Aorta (tissue), 5 donors: ENCODE measurements at regions not wholly inside any gene's neighbourhood (a gene's known extent, or its start where the extent isn't known, plus 50 kb on each side); places are given as distances from the start of the nearest gene placed in this dataset.
"Not testable (repeated sequence)": the region's sequence is repeated elsewhere in the genome, so short reads cannot be mapped to it uniquely, and the experiment has no call there.

ENCODE experiments used
- ATAC-seq: fragments of 200-7000 bp; cut with Tn5 transposase; one replicate; pipeline ENCODE4 v1.9.1; 2022; ENCODE audit warnings: moderate library complexity; ENCODE audit not compliant: low FRiP score
- DNase-seq, 2 donors: peaks; one replicate each; pipeline ENCODE4 v3.0.0-alpha.2; 2020
- H3K27ac ChIP-seq, 2 donors: one replicate each; pipeline ENCODE4 v1.5.1; 2013; ENCODE audit warnings: low read length in 2 of 2, mild to moderate bottlenecking in 2 of 2, moderate library complexity in 2 of 2, control low read depth in 1 of 2, inconsistent platforms in 1 of 2, low read depth in 1 of 2
- H3K27me3 ChIP-seq, 2 donors: one replicate each; pipeline ENCODE4 v1.6.1; 2013; ENCODE audit warnings: control low read depth in 1 of 2, low read length in 1 of 2, mild to moderate bottlenecking in 1 of 2, moderate library complexity in 1 of 2; ENCODE audit not compliant: insufficient read depth in 2 of 2, control insufficient read depth in 1 of 2
- H3K36me3 ChIP-seq, 2 donors: one replicate each; pipeline ENCODE4 v1.6.1; 2013; ENCODE audit warnings: control low read depth in 1 of 2, low read length in 1 of 2, mild to moderate bottlenecking in 1 of 2; ENCODE audit not compliant: insufficient read depth in 2 of 2, control insufficient read depth in 1 of 2
- H3K4me1 ChIP-seq, 2 donors: one replicate each; pipeline ENCODE4 v1.6.1; 2013; ENCODE audit warnings: low read length in 2 of 2, control low read depth in 1 of 2, mild to moderate bottlenecking in 1 of 2, moderate library complexity in 1 of 2; ENCODE audit not compliant: insufficient read depth in 2 of 2, control insufficient read depth in 1 of 2
- H3K4me3 ChIP-seq, 2 donors: one replicate each; pipeline ENCODE4 v1.5.1; 2013; ENCODE audit warnings: low read length in 2 of 2, control low read depth in 1 of 2, mild to moderate bottlenecking in 1 of 2
- H3K9me3 ChIP-seq: one replicate; pipeline ENCODE4 v1.6.1; 2013; ENCODE audit warnings: mild to moderate bottlenecking, low read length; ENCODE audit not compliant: control insufficient read depth
- WGBS, 2 donors: extraction: QIAGEN DNeasy Blood & Tissue Kit; methylation state at CpG; one replicate each; pipeline ENCODE4 v1.1.7; 2013; 5-methylcytosine and 5-hydroxymethylcytosine counted together
- intact Hi-C, 2 donors: fragments of 100-400 bp; cut with DNase I; formaldehyde crosslinking; loops; one replicate each; pipeline versions ENCODE4 v1.14.2 to v1.15.0; 2022
- donor health status: healthy with polysubstance abuse.
- donor health status: Bipolar disorder and iron deficiency.
- donor health status: DM: no; HTN: no; CAD: no.
- donor health status: DM: no; HTN: no; CAD: no.
- donor health status: DM: yes; HTN: yes; CAD: no.

GRCh38 chr6:85726206-85726605 is 83.5 kb upstream of the SYNCRIP start:
- Histone ChIP-seq H3K36me3 (no peaks in the 10 kb centered on the region), H3K27me3 (no peaks in the 10 kb centered on the region), H3K27ac (no peak overlapping the region), H3K9me3 (no peaks in the 10 kb centered on the region), H3K4me1 (no peaks in the 10 kb centered on the region), H3K4me3 (no peak overlapping the region)
- intact Hi-C loops, result no loop called here
- DNase-seq (no peak), ATAC-seq (no peak)

- Histone ChIP-seq H3K4me3 (no peak overlapping the region), H3K9me3 (no peaks in the 10 kb centered on the region), H3K36me3 (no peaks in the 10 kb centered on the region), H3K4me1 (no peaks in the 10 kb centered on the region), H3K27ac (no peak overlapping the region), H3K27me3 (no peaks in the 10 kb centered on the region)
- intact Hi-C loops, result no loop called here
- no peak for DNase-seq
- no peak for ATAC-seq
These were observed 73.1 kb upstream of the SYNCRIP start for GRCh38 chr6:85715797-85716196.

GRCh38 chr6:85714893-85715530 is 72.3 kb upstream of the SYNCRIP start:
- Histone ChIP-seq H3K27ac (no peak overlapping the region), H3K9me3 (no peaks in the 10 kb centered on the region), H3K4me3 (no peak overlapping the region), H3K36me3 (no peaks in the 10 kb centered on the region), H3K27me3 (no peaks in the 10 kb centered on the region), H3K4me1 (no peaks in the 10 kb centered on the region)
- intact Hi-C loops, result no loop called here
- ATAC-seq, result no peak
- DNase-seq, result no peak
- 80 to 81% methylated on average over 9 of the region's 9 CpGs for WGBS, 2 donors

- Histone ChIP-seq H3K27ac (no peak overlapping the region), H3K4me1 (no peaks in the 10 kb centered on the region), H3K36me3 (no peaks in the 10 kb centered on the region), H3K9me3 (no peaks in the 10 kb centered on the region), H3K4me3 (no peak overlapping the region), H3K27me3 (no peaks in the 10 kb centered on the region)
- ATAC-seq (no peak), DNase-seq (no peak)
- intact Hi-C loops, result no loop called here
- 85 to 90% methylated on average over 2 of the region's 2 CpGs for WGBS, 2 donors
These were observed 69.7 kb upstream of the SYNCRIP start for GRCh38 chr6:85712346-85712745.

GRCh38 chr6:85707515-85708145 is 64.9 kb upstream of the SYNCRIP start:
- H3K27ac ChIP-seq, DNase-seq, ATAC-seq, H3K36me3 ChIP-seq, H3K9me3 ChIP-seq, H3K4me3 ChIP-seq, intact Hi-C loops, H3K4me1 ChIP-seq, H3K27me3 ChIP-seq: not testable (repeated sequence)
- 91% methylated on average over 1 of the region's 1 CpG for WGBS, 2 donors

- H3K36me3 ChIP-seq, result no peaks in the 10 kb centered on the region
- intact Hi-C loops, result no loop called here
- 78 to 79% methylated on average over 3 of the region's 3 CpGs for WGBS, 2 donors
- no peak for DNase-seq
- no peaks in the 10 kb centered on the region for H3K4me1 ChIP-seq
- no peak for ATAC-seq
- H3K4me3 ChIP-seq, result no peak overlapping the region
- no peaks in the 10 kb centered on the region for H3K27me3 ChIP-seq
- H3K27ac ChIP-seq, result no peak overlapping the region
- H3K9me3 ChIP-seq, result no peaks in the 10 kb centered on the region
These were observed 63.6 kb upstream of the SYNCRIP start for GRCh38 chr6:85706272-85706671.

GRCh38 chr6:85705220-85705619 is 62.5 kb upstream of the SYNCRIP start:
- WGBS, 2 donors, result 61 to 62% methylated on average over 8 of the region's 8 CpGs
- H3K27ac ChIP-seq, result no peak overlapping the region
- H3K9me3 ChIP-seq, result no peaks in the 10 kb centered on the region
- ATAC-seq, result no peak
- DNase-seq, result no peak
- intact Hi-C loops, result no loop called here
- H3K36me3 ChIP-seq, result no peaks in the 10 kb centered on the region
- H3K27me3 ChIP-seq, result no peaks in the 10 kb centered on the region
- H3K4me1 ChIP-seq, result no peaks in the 10 kb centered on the region
- no peak overlapping the region for H3K4me3 ChIP-seq

- Histone ChIP-seq H3K27me3 (no peaks in the 10 kb centered on the region), H3K4me1 (no peaks in the 10 kb centered on the region), H3K36me3 (no peaks in the 10 kb centered on the region), H3K4me3 (no peak overlapping the region), H3K9me3 (no peaks in the 10 kb centered on the region), H3K27ac (no peak overlapping the region)
- DNase-seq (no peak), ATAC-seq (no peak)
- intact Hi-C loops, result no loop called here
These were observed 60.7 kb upstream of the SYNCRIP start for GRCh38 chr6:85703406-85703805.
